ENCODE measurements at regions not wholly inside any gene's neighbourhood (a gene's known extent, or its start where the extent isn't known, plus 50 kb on each side); places are given as distances from the start of the nearest gene placed in this dataset.

- TF ChIP-seq CEBPB (IDR thresholded peaks at IDR 0.05), result no peak
- no peak for TF ChIP-seq ZBTB7A (IDR thresholded peaks at IDR 0.05; ENCODE audit: low read depth)
- no peak for TF ChIP-seq TCF12 (IDR thresholded peaks at IDR 0.05; ENCODE audit: low read depth)
- TF ChIP-seq, protein P1, sequence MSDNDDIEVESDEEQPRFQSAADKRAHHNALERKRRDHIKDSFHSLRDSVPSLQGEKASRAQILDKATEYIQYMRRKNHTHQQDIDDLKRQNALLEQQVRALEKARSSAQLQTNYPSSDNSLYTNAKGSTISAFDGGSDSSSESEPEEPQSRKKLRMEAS (IDR thresholded peaks at IDR 0.05), result no peak
- TF ChIP-seq TEAD4 (IDR thresholded peaks at IDR 0.05), result no peak
- TF ChIP-seq RAD21 (IDR thresholded peaks at IDR 0.05; ENCODE audit: low read depth), result no peak
Measured at GRCh38 chr3:195001261-195001660, 269.7 kb downstream of the XXYLT1 start.

- TF ChIP-seq CEBPB (IDR thresholded peaks at IDR 0.05) (peak; percentile 34; the same call in 1 of the 2 replicates), FOXM1 (IDR thresholded peaks at IDR 0.05; ENCODE audit: borderline replicate concordance, low read depth) (peak; percentile 10; the same call in 1 of the 2 replicates), NFIC (IDR thresholded peaks at IDR 0.05) (peak; percentile 99), TCF12 (IDR thresholded peaks at IDR 0.05; ENCODE audit: low read depth) (peak; percentile 97), TAF1 (IDR thresholded peaks at IDR 0.05; ENCODE audit: low read depth) (no peak), REST (IDR thresholded peaks at IDR 0.05; ENCODE audit: low read depth) (no peak), USF1 (IDR thresholded peaks at IDR 0.05) (peak; percentile 78), EGR1 (IDR thresholded peaks at IDR 0.05) (peak; percentile 8; the same call in 1 of the 2 replicates), YY1 (IDR thresholded peaks at IDR 0.05; ENCODE audit: low read depth) (peak; percentile 74), CREB1 (IDR thresholded peaks at IDR 0.05; ENCODE audit: low read depth) (no peak), EP300 (IDR thresholded peaks at IDR 0.05; ENCODE audit: borderline replicate concordance) (peak; percentile 89), TEAD4 (IDR thresholded peaks at IDR 0.05) (peak; percentile 86), ZBTB7A (IDR thresholded peaks at IDR 0.05; ENCODE audit: low read depth) (peak; percentile 87; the same call in 1 of the 2 replicates), RAD21 (IDR thresholded peaks at IDR 0.05; ENCODE audit: low read depth) (peak; percentile 94)
- TF ChIP-seq, protein P1 (IDR thresholded peaks at IDR 0.05), result peak; percentile 69
Measured at GRCh38 chr3:195001961-195002861, 268.7 kb downstream of the XXYLT1 start.

DNA sequence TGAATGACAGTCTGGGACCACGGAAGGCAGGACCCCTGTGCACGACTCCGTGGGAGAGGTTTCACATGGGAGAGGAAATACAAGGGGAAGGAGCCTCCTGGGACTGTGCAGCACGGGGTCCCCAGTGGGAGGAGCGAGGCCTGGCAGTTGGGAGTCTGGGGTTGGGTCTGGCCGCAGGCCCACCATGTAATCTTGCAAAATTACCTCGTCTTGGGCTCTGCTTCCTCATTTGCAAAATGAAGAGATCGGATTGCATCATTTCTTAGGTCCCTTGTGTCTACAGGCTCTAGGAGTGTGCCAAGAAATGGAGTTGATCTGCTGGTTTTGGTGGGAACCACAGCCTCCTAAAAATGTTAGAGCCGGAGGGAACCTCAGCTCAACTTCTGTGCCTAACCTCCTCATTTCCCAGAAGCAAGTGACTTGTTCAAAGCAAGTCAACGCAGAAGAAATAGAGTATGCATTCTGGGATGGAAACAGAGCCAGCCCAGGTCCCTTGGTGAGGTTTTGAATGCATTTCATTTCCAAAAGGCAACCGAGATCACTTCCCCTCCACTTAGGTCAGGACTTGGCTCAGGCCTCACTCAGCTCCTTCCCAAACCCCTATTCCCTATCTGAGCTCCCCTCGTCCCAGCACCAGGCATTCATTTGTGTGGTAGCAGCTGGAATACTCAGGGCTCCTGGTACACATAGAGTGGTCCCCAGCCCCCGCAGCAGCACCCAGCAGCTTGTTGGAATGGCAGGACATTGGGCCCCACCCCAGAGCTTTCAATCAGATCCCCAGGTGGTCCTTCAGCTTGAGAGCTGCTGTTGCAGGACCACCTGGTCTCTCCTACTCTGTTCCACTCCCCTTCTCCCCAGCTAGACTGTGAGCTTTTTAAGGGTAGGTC, 267.7 kb downstream of the XXYLT1 start:
- TF ChIP-seq YY1 (IDR thresholded peaks at IDR 0.05; ENCODE audit: low read depth), result no peak
- TF ChIP-seq ZBTB7A (IDR thresholded peaks at IDR 0.05; ENCODE audit: low read depth), result no peak
- no peak for TF ChIP-seq EGR1 (IDR thresholded peaks at IDR 0.05)
- TF ChIP-seq USF1 (IDR thresholded peaks at IDR 0.05), result no peak
- TF ChIP-seq CEBPB (IDR thresholded peaks at IDR 0.05), result peak; percentile 91
- TF ChIP-seq REST (IDR thresholded peaks at IDR 0.05; ENCODE audit: low read depth), result no peak
- TF ChIP-seq NFIC (IDR thresholded peaks at IDR 0.05), result peak; percentile 41; the same call in 1 of the 2 replicates
- TF ChIP-seq CREB1 (IDR thresholded peaks at IDR 0.05; ENCODE audit: low read depth), result no peak

DNA sequence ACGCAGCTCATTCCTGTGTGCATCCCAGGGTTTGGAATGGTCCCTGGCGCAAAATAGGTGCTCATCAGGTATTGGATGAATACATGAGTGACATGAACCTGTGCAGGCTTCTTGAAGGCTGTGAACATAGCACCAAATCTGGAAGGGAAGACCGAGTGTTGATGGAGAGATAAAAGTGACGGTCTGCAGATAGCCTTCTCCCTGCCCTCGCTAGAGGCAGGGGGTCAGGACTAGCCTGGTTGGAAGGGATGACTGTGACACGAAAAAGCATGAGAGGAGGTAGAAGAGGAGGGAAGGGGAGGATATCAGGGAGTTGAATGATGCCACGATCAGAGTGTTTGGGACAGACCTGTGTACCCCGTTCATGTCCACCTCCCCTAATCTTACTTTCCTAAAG, 267.1 kb downstream of the XXYLT1 start:
- TF ChIP-seq FOXM1 (IDR thresholded peaks at IDR 0.05; ENCODE audit: borderline replicate concordance, low read depth) (no peak), RAD21 (IDR thresholded peaks at IDR 0.05; ENCODE audit: low read depth) (no peak), YY1 (IDR thresholded peaks at IDR 0.05; ENCODE audit: low read depth) (no peak), EP300 (IDR thresholded peaks at IDR 0.05; ENCODE audit: borderline replicate concordance) (no peak), TAF1 (IDR thresholded peaks at IDR 0.05; ENCODE audit: low read depth) (no peak), EGR1 (IDR thresholded peaks at IDR 0.05) (no peak), TCF12 (IDR thresholded peaks at IDR 0.05; ENCODE audit: low read depth) (no peak), CREB1 (IDR thresholded peaks at IDR 0.05; ENCODE audit: low read depth) (no peak), USF1 (IDR thresholded peaks at IDR 0.05) (no peak), TEAD4 (IDR thresholded peaks at IDR 0.05) (no peak), REST (IDR thresholded peaks at IDR 0.05; ENCODE audit: low read depth) (no peak), NFIC (IDR thresholded peaks at IDR 0.05) (no peak), CEBPB (IDR thresholded peaks at IDR 0.05) (no peak), ZBTB7A (IDR thresholded peaks at IDR 0.05; ENCODE audit: low read depth) (no peak)
- TF ChIP-seq, protein P1 (IDR thresholded peaks at IDR 0.05), result no peak
